Heart right ventricle (tissue), 16 donors: ENCODE measurements at regions not wholly inside any gene's neighbourhood (a gene's known extent, or its start where the extent isn't known, plus 50 kb on each side); places are given as distances from the start of the nearest gene placed in this dataset.

Experiments
- ATAC-seq, 8 donors: fragments of 200-7000 bp; cut with Tn5 transposase; one replicate each; pipeline ENCODE4 v1.9.1; 2020; ENCODE audit warnings: mild to moderate bottlenecking in 8 of 8, moderate library complexity in 8 of 8, moderate number of reproducible peaks in 1 of 8
- DNase-seq, 2 donors: peaks; one replicate each; pipeline ENCODE4 v3.0.0-alpha.2; 2020
- H3K27ac ChIP-seq, 10 donors: fragments of 200-600 bp; sonication (generic) in 2 of 10; one replicate each; pipeline versions ENCODE4 v1.5.0 to v1.8.0; 2020 to 2022; ENCODE audit warnings: mild to moderate bottlenecking in 3 of 10
- H3K27me3 ChIP-seq, 7 donors: fragments of 200-600 bp; one replicate each; pipeline ENCODE4 v1.8.0; 2021 to 2022; ENCODE audit warnings: mild to moderate bottlenecking in 2 of 7
- H3K36me3 ChIP-seq, 9 donors: fragments of 200-600 bp; sonication (generic) in 1 of 9; one replicate each; pipeline versions ENCODE4 v1.5.0 to v1.8.0; 2020 to 2022; ENCODE audit warnings: mild to moderate bottlenecking in 2 of 9
- H3K4me1 ChIP-seq, 9 donors: fragments of 200-600 bp; sonication (generic) in 1 of 9; one replicate each; pipeline versions ENCODE4 v1.5.0 to v1.8.0; 2020 to 2022; ENCODE audit warnings: mild to moderate bottlenecking in 4 of 9
- H3K4me3 ChIP-seq, 10 donors: fragments of 200-600 bp; sonication (generic) in 2 of 10; one replicate each; pipeline versions ENCODE4 v1.5.0 to v1.8.0; 2020 to 2022; ENCODE audit warnings: mild to moderate bottlenecking in 7 of 10, moderate library complexity in 2 of 10
- H3K9me3 ChIP-seq, 11 donors: fragments of 200-600 bp in 10 of 11; sonication (generic) in 2 of 11; one replicate each; pipeline versions ENCODE4 v1.5.0 to v1.8.0; 2013 to 2022; ENCODE audit warnings: mild to moderate bottlenecking in 2 of 11, control low read depth in 1 of 11, moderate library complexity in 1 of 11
- WGBS, 2 donors: extraction: QIAGEN DNeasy Blood & Tissue Kit; methylation state at CpG; one replicate each; pipeline ENCODE4 v1.1.7; 2013; ENCODE audit warnings: inconsistent platforms in 1 of 2; 5-methylcytosine and 5-hydroxymethylcytosine counted together
- intact Hi-C, 10 donors: fragments of 100-400 bp; cut with DNase I; formaldehyde crosslinking; loops; one replicate each; pipeline versions ENCODE4 v1.11.1 to v1.14.2; 2022
- TF ChIP-seq, protein P1 (sequence below), 9 donors: fragments of 200-600 bp; sonication (generic) in 2 of 9; IDR thresholded peaks; one replicate each; pipeline versions ENCODE4 v1.5.0 to v1.8.0; 2021 to 2022; ENCODE audit warnings: antibody characterized with exemption in 9 of 9, mild to moderate bottlenecking in 5 of 9, moderate library complexity in 1 of 9
- donor health status: Arrhythmogenic right ventricular cardiomyopathy.
- donor health status: ischemic (EF 13 %, LVEDD 7.1; RV severe dilation, severe dysfunction).
- donor health status: healthy with polysubstance abuse.
- donor health status: DM: no; HTN: yes; CAD: no.
- donor health status: DM: no; HTN: no; CAD: no.
- donor health status: ischemic (EF 25% LVEDD 6.9; RV normal size, moderate dysfunction).
- donor health status: ischemic (EF 25% LVEDD 5.7; RV mildly dilated, moderate dysfunction).
- donor health status: healthy.
- donor health status: DM: yes; HTN: yes; CAD: no.
- donor health status: Ischemic cardiomyopathy.
- donor health status: ischemic (EF 35%, LVEDD 5.7; RV mildly dilated, moderate dysfunction).
- donor health status: nonischemic (EF 11% LVEDD 7.7; RV severe dilation, severe dysfunction).
- donor health status: DM: yes; HTN: yes; CAD: no.
- donor health status: PGD.
- donor health status: ischemic (EF 29% LVEDD 5.4; RV normal size, mild dysfunction).
- donor health status: nonischemic (EF 23%, LVEDD 6.1; RV moderate dilation, normal function).

DNA sequence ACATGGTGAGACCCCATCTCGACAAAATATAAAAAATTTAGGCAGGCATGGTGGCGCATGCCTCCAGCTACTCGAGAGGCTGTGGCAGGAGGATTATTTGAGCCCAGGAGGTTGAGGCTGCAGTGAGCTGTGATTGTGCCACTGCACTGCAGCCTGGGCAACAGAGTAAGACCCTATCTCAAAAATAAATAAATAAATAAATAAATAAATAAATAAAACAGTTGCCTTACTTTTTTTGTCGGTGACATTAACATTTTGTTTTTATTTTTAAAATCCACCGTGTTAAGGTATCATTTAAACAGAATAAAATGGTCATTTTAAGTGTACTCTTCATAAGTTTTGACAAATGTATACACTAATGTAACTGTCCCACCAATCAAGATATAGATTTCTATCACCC lies 57.0 kb downstream of the RASL11A start:
- Histone ChIP-seq H3K4me3 (no peak overlapping the region), H3K4me1 (no peaks in the 10 kb centered on the region), H3K27ac (no peak overlapping the region), H3K27me3 (peaks cover 0 to 20% (median 10%) of the 10 kb centered on the region in 7 donors), H3K9me3 (no peaks in the 10 kb centered on the region), H3K36me3 (no peaks in the 10 kb centered on the region)
- 90 to 95% methylated on average over 5 of the region's 5 CpGs for WGBS, 2 donors
- ATAC-seq (no peak), DNase-seq (no peak)
- intact Hi-C loops: loop anchor here in 1 of 10 donors (5.0 kb wide), 1 partner anchor 1525 kb away; no protein-coding TSS in a partner anchor
- TF ChIP-seq, protein P1, sequence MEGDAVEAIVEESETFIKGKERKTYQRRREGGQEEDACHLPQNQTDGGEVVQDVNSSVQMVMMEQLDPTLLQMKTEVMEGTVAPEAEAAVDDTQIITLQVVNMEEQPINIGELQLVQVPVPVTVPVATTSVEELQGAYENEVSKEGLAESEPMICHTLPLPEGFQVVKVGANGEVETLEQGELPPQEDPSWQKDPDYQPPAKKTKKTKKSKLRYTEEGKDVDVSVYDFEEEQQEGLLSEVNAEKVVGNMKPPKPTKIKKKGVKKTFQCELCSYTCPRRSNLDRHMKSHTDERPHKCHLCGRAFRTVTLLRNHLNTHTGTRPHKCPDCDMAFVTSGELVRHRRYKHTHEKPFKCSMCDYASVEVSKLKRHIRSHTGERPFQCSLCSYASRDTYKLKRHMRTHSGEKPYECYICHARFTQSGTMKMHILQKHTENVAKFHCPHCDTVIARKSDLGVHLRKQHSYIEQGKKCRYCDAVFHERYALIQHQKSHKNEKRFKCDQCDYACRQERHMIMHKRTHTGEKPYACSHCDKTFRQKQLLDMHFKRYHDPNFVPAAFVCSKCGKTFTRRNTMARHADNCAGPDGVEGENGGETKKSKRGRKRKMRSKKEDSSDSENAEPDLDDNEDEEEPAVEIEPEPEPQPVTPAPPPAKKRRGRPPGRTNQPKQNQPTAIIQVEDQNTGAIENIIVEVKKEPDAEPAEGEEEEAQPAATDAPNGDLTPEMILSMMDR (IDR thresholded peaks at IDR 0.05): no peak

- no peaks in the 10 kb centered on the region for H3K9me3 ChIP-seq
- peaks cover 0 to 20% (median 14%) of the 10 kb centered on the region in 7 donors for H3K27me3 ChIP-seq
- no peak overlapping the region for H3K27ac ChIP-seq
- no peaks in the 10 kb centered on the region for H3K4me1 ChIP-seq
- no peak overlapping the region for H3K4me3 ChIP-seq
- DNase-seq (no peak), ATAC-seq (no peak)
- intact Hi-C loops: loop anchor here in 1 of 10 donors (5.0 kb wide), 1 partner anchor 1527 kb away; no protein-coding TSS in a partner anchor
- TF ChIP-seq, protein P1 (IDR thresholded peaks at IDR 0.05): no peak
- no peaks in the 10 kb centered on the region for H3K36me3 ChIP-seq
- WGBS, 2 donors: 80 to 85% methylated on average over 5 of the region's 5 CpGs
Measured at GRCh38 chr13:27329210-27329609, 58.6 kb downstream of the RASL11A start.

GRCh38 chr13:27334774-27335435 lies 64.3 kb downstream of the RASL11A start:
- Histone ChIP-seq H3K27me3 (peaks cover 0 to 27% (median 14%) of the 10 kb centered on the region in 7 donors), H3K36me3 (no peaks in the 10 kb centered on the region), H3K9me3 (no peaks in the 10 kb centered on the region), H3K4me3 (no peak overlapping the region), H3K4me1 (no peaks in the 10 kb centered on the region), H3K27ac (no peak overlapping the region)
- DNase-seq: no peak
- no peak for ATAC-seq
- intact Hi-C loops: no loop called here
- whole genome bisulfite sequencing, 2 donors: 63 to 90% methylated on average over 13 of the region's 13 CpGs
- TF ChIP-seq, protein P1 (IDR thresholded peaks at IDR 0.05): no peak

- ATAC-seq: no peak
Measured at GRCh38 chr13:27336014-27336673, 65.5 kb downstream of the RASL11A start.

More at GRCh38 chr13:27336014-27336673, 65.5 kb downstream of the RASL11A start:
- Histone ChIP-seq H3K27ac (no peak overlapping the region), H3K36me3 (no peaks in the 10 kb centered on the region), H3K4me3 (no peak overlapping the region), H3K4me1 (no peaks in the 10 kb centered on the region), H3K9me3 (no peaks in the 10 kb centered on the region), H3K27me3 (peaks cover 0 to 23% (median 8%) of the 10 kb centered on the region in 7 donors)
- WGBS, 2 donors: 53 to 56% methylated on average over 6 of the region's 6 CpGs
- intact Hi-C loops: no loop called here
- no peak for DNase-seq
- TF ChIP-seq, protein P1 (IDR thresholded peaks at IDR 0.05): no peak
